H1 (cell line): ENCODE measurements at regions not wholly inside any gene's neighbourhood (a gene's known extent, or its start where the extent isn't known, plus 50 kb on each side); places are given as distances from the start of the nearest gene placed in this dataset.

Experiments used
- CTCF ChIA-PET: fragments of 300-600 bp; sonication (Branson Sonifier 250); formaldehyde crosslinking; loops from one replicate; lab custom pipeline; 2021; ENCODE audit not compliant: partially characterized antibody; lab: Charles Lee
- POLR2A ChIA-PET: fragments of 300-600 bp; sonication (Branson Sonifier 250); formaldehyde crosslinking; loops from one replicate; lab custom pipeline; 2021; ENCODE audit warnings: inconsistent platforms; ENCODE audit not compliant: partially characterized antibody; lab: Charles Lee
- DNase-seq, 2 experiments: peaks; one replicate each; pipeline versions ENCODE4 v3.0.0 to v3.0.0-alpha.2; 2010 to 2022; ENCODE audit warnings: low spot score in 2 of 2, low read depth in 1 of 2, mixed read lengths in 1 of 2
- FAIRE-seq: peaks from 2 replicates; lab custom pipeline; 2011; peaks lifted over from hg19 to GRCh38; lab: Jason Lieb, UNC
- H2AFZ ChIP-seq: 2 replicates; pipeline ENCODE4 v1.8.1; 2012; ENCODE audit warnings: low read length, inconsistent platforms
- H2AK5ac ChIP-seq: 2 replicates; pipeline ENCODE4 v1.6.1; 2013; ENCODE audit warnings: low read depth, low read length
- H2BK120ac ChIP-seq: replicated peaks from 2 replicates; pipeline ENCODE3; 2013; ENCODE audit warnings: low read depth, low read length, inconsistent platforms
- H2BK12ac ChIP-seq: 2 replicates; pipeline ENCODE4 v1.6.1; 2013; ENCODE audit warnings: low read depth, low read length
- H2BK15ac ChIP-seq: 2 replicates; pipeline ENCODE4 v1.6.1; 2013; ENCODE audit warnings: low read length
- H2BK20ac ChIP-seq: 2 replicates; pipeline ENCODE4 v1.6.1; 2013; ENCODE audit warnings: low read length
- H2BK5ac ChIP-seq: 2 replicates; pipeline ENCODE4 v1.6.1; 2013; ENCODE audit warnings: low read depth, low read length
- H3K14ac ChIP-seq: 2 replicates; pipeline ENCODE4 v1.6.1; 2013; ENCODE audit warnings: inconsistent platforms; ENCODE audit not compliant: insufficient read length
- H3K18ac ChIP-seq: 2 replicates; pipeline ENCODE4 v1.6.1; 2013; ENCODE audit warnings: low read length; ENCODE audit errors: extremely low read depth
- H3K23ac ChIP-seq: 2 replicates; pipeline ENCODE4 v1.6.1; 2013; ENCODE audit warnings: inconsistent platforms; ENCODE audit not compliant: insufficient read length
- H3K23me2 ChIP-seq: 2 replicates; pipeline ENCODE4 v1.6.1; 2013; ENCODE audit warnings: low read depth, low read length
- H3K27ac ChIP-seq: 2 replicates; pipeline ENCODE4 v1.6.1; 2011; ENCODE audit warnings: low read depth, low read length, inconsistent platforms
- H3K27me3 ChIP-seq, 4 experiments: replicated peaks in 1 of 4; 1 replicate in 1 of 4; 2 replicates in 3 of 4; pipeline versions ENCODE4 v1.6.1 to v1.8.1; 2011 to 2013; ENCODE audit warnings: low read length in 3 of 4, mild to moderate bottlenecking in 3 of 4, inconsistent platforms in 2 of 4, mixed read lengths in 2 of 4, moderate library complexity in 1 of 4; ENCODE audit not compliant: control insufficient read depth in 3 of 4, insufficient read depth in 3 of 4; ENCODE audit errors: extremely low read depth in 1 of 4
- H3K36me3 ChIP-seq, 4 experiments: 2 replicates each; pipeline versions ENCODE4 v1.6.1 to v1.8.1; 2011 to 2013; ENCODE audit warnings: mild to moderate bottlenecking in 4 of 4, low read length in 3 of 4, moderate library complexity in 2 of 4, control low read depth in 1 of 4, inconsistent platforms in 1 of 4; ENCODE audit not compliant: insufficient read depth in 4 of 4, control insufficient read depth in 2 of 4
- H3K4ac ChIP-seq: replicated peaks from 2 replicates; pipeline ENCODE3; 2013; ENCODE audit warnings: low read length, low read depth, mixed read lengths, inconsistent platforms; ENCODE audit not compliant: insufficient read length
- H3K4me1 ChIP-seq, 4 experiments: replicated peaks in 1 of 4; 1 replicate in 1 of 4; 2 replicates in 3 of 4; pipeline versions ENCODE4 v1.6.1 to v1.8.1; 2011 to 2013; ENCODE audit warnings: low read length in 3 of 4, inconsistent platforms in 2 of 4, mixed read lengths in 1 of 4; ENCODE audit not compliant: insufficient read depth in 4 of 4, control insufficient read depth in 3 of 4
- H3K4me2 ChIP-seq, 2 experiments: 2 replicates each; pipeline versions ENCODE4 v1.6.1 to v1.8.1; 2011 to 2013; ENCODE audit warnings: low read depth in 2 of 2, low read length in 2 of 2, control low read depth in 1 of 2, inconsistent platforms in 1 of 2, mild to moderate bottlenecking in 1 of 2; ENCODE audit not compliant: insufficient read depth in 1 of 2
- H3K4me3 ChIP-seq, 4 experiments: fragments of 200-600, 300-600 bp in 1 of 4; sonication (generic), shearing (Covaris generic), sonication (Bioruptor Twin) in 1 of 4; 2 replicates each; pipeline versions ENCODE4 v1.5.1 to v1.8.1; 2011 to 2016; ENCODE audit warnings: low read length in 4 of 4, low read depth in 3 of 4, control low read depth in 2 of 4, inconsistent platforms in 2 of 4, mild to moderate bottlenecking in 2 of 4, mixed read lengths in 1 of 4, moderate library complexity in 1 of 4; ENCODE audit not compliant: insufficient read depth in 2 of 4; ENCODE audit errors: extremely low read depth in 1 of 4
- H3K56ac ChIP-seq: replicated peaks from 2 replicates; pipeline ENCODE3; 2013; ENCODE audit warnings: low read depth, mild to moderate bottlenecking, mixed read lengths, low read length, inconsistent platforms; ENCODE audit not compliant: insufficient read length
- H3K79me1 ChIP-seq: 2 replicates; pipeline ENCODE4 v1.6.1; 2013; ENCODE audit warnings: low read depth, low read length, control low read depth
- H3K79me2 ChIP-seq, 2 experiments: 2 replicates each; pipeline versions ENCODE4 v1.6.1 to v1.8.1; 2012 to 2013; ENCODE audit warnings: low read length in 2 of 2, mild to moderate bottlenecking in 2 of 2, inconsistent platforms in 1 of 2; ENCODE audit not compliant: insufficient read depth in 2 of 2, control insufficient read depth in 1 of 2
- H3K9ac ChIP-seq, 4 experiments: replicated peaks in 1 of 4; 1 replicate in 1 of 4; 2 replicates in 3 of 4; pipeline versions ENCODE4 v1.6.1 to v1.8.1; 2011 to 2013; ENCODE audit warnings: low read depth in 3 of 4, low read length in 3 of 4, control low read depth in 2 of 4, mild to moderate bottlenecking in 2 of 4, moderate library complexity in 2 of 4, inconsistent platforms in 1 of 4; ENCODE audit errors: extremely low read depth in 1 of 4
- H3K9me3 ChIP-seq, 2 experiments: 2 replicates each; pipeline versions ENCODE4 v1.6.1 to v1.8.1; 2012 to 2013; ENCODE audit warnings: mild to moderate bottlenecking in 2 of 2, moderate library complexity in 2 of 2, control low read depth in 1 of 2, inconsistent platforms in 1 of 2, low read depth in 1 of 2, low read length in 1 of 2, mixed read lengths in 1 of 2; ENCODE audit not compliant: insufficient read depth in 2 of 2
- H4K20me1 ChIP-seq, 2 experiments: replicated peaks in 1 of 2; 2 replicates each; pipeline versions ENCODE3 to v1.8.1; 2011 to 2013; ENCODE audit warnings: inconsistent platforms in 2 of 2, low read length in 2 of 2, mild to moderate bottlenecking in 1 of 2; ENCODE audit not compliant: insufficient read depth in 2 of 2, control insufficient read depth in 1 of 2
- H4K5ac ChIP-seq: 2 replicates; pipeline ENCODE4 v1.6.1; 2013; ENCODE audit warnings: low read length, low read depth, mixed read lengths, inconsistent platforms; ENCODE audit not compliant: insufficient read length
- H4K8ac ChIP-seq: 2 replicates; pipeline ENCODE4 v1.8.0; 2013; ENCODE audit warnings: mild to moderate bottlenecking, moderate library complexity, low read length, inconsistent platforms; ENCODE audit not compliant: insufficient read depth; ENCODE audit errors: extremely low read depth
- H4K91ac ChIP-seq: replicated peaks from 2 replicates; pipeline ENCODE3; 2013; ENCODE audit warnings: low read length, mixed read lengths, inconsistent platforms; ENCODE audit not compliant: insufficient read length
- CBX5 ChIP-seq: fragments of 300-800, 300-1000 bp; sonication (generic); IDR thresholded peaks from 2 replicates; pipeline ENCODE4 v1.7.1; 2016; ENCODE audit warnings: antibody characterized with exemption, low read length, low read depth
- E2F6 ChIP-seq: IDR thresholded peaks from 2 replicates; pipeline ENCODE4 v1.6.1; 2012; ENCODE audit warnings: inconsistent platforms
- GTF2F1 ChIP-seq: IDR thresholded peaks from 2 replicates; pipeline ENCODE4 v1.6.1; 2012; ENCODE audit warnings: low read depth, low read length, improper control_type of control experiment, borderline replicate concordance
- HDAC6 ChIP-seq: IDR thresholded peaks from one replicate; pipeline ENCODE4 v1.7.1; 2012; ENCODE audit warnings: low read depth, mild to moderate bottlenecking, inconsistent platforms, low read length, moderate library complexity
- JUN ChIP-seq: IDR thresholded peaks from 2 replicates; pipeline ENCODE4 v1.6.1; 2011; ENCODE audit warnings: low read depth, mild to moderate bottlenecking, improper control_type of control experiment, low read length
- KDM1A ChIP-seq: fragments of 200-600, 300-600 bp; sonication (generic); IDR thresholded peaks from 2 replicates; pipeline ENCODE4 v1.7.1; 2016; ENCODE audit warnings: mild to moderate bottlenecking, low read length, borderline replicate concordance
- MAX ChIP-seq: IDR thresholded peaks from 2 replicates; pipeline ENCODE4 v1.6.1; 2012; ENCODE audit warnings: inconsistent platforms
- NRF1 ChIP-seq: IDR thresholded peaks from 2 replicates; pipeline ENCODE4 v1.6.1; 2011; ENCODE audit warnings: mild to moderate bottlenecking, low read depth, low read length, improper control_type of control experiment
- POLR2A ChIP-seq, 2 experiments: IDR thresholded peaks; 1 replicate in 1 of 2; 2 replicates in 1 of 2; pipeline ENCODE4 v1.6.1; 2011; ENCODE audit warnings: low read depth in 2 of 2, low read length in 2 of 2, mild to moderate bottlenecking in 2 of 2; ENCODE audit errors: control extremely low read depth in 1 of 2
- POLR2AphosphoS5 ChIP-seq: IDR thresholded peaks from 2 replicates; pipeline ENCODE4 v1.6.1; 2011; ENCODE audit warnings: low read depth, low read length
- POU5F1 ChIP-seq: IDR thresholded peaks from 2 replicates; pipeline ENCODE4 v1.6.1; 2011; ENCODE audit warnings: low read depth, mild to moderate bottlenecking, low read length, moderate library complexity
- RBBP5 ChIP-seq: IDR thresholded peaks from 2 replicates; pipeline ENCODE4 v1.7.1; 2012; ENCODE audit warnings: low read depth, mild to moderate bottlenecking, inconsistent platforms, low read length, moderate library complexity, borderline replicate concordance
- SAP30 ChIP-seq: fragments of 300-600 bp; sonication (generic); IDR thresholded peaks from 2 replicates; pipeline ENCODE4 v1.7.1; 2012; ENCODE audit warnings: low read length, moderate library complexity, mild to moderate bottlenecking, inconsistent platforms; ENCODE audit not compliant: insufficient read depth, insufficient replicate concordance
- SIN3A ChIP-seq, 2 experiments: IDR thresholded peaks in 1 of 2; conservative IDR thresholded peaks in 1 of 2; 2 replicates each; pipeline ENCODE4 v1.6.1; 2011 to 2012; ENCODE audit warnings: low read length in 2 of 2, improper control_type of control experiment in 1 of 2, low read depth in 1 of 2, mild to moderate bottlenecking in 1 of 2
- WGBS, 2 experiments: shearing (Covaris generic) in 1 of 2; methylation state at CpG; one replicate each; pipeline versions ENCODE4 v1.1.6 to v1.1.7; 2013 to 2015; ENCODE audit warnings: low lambda C conversion rate in 2 of 2, mixed read lengths in 2 of 2, inconsistent platforms in 1 of 2, low coverage in 1 of 2, missing lambda C conversion rate in 1 of 2; ENCODE audit not compliant: insufficient replicate concordance in 2 of 2, insufficient coverage in 1 of 2, insufficient read length in 1 of 2; ENCODE audit errors: extremely low coverage in 1 of 2, missing lambda C conversion rate in 1 of 2; 5-methylcytosine and 5-hydroxymethylcytosine counted together

- no peaks in the 10 kb centered on the region for H4K20me1 ChIP-seq
- H4K5ac ChIP-seq: no peak overlapping the region
- TF ChIP-seq GTF2F1 (no peak), POU5F1 (no peak), KDM1A (no peak), SIN3A (conservative IDR thresholded peaks at IDR 0.05 in 1 of 2, IDR thresholded peaks at IDR 0.05 in 1 of 2; ENCODE audit: low read depth in 1 of 2, low read length in 2 of 2) (no peak), E2F6 (no peak), RBBP5 (no peak), SAP30 (no peak), NRF1 (no peak), MAX (no peak), POLR2AphosphoS5 (no peak), CBX5 (no peak), HDAC6 (no peak), POLR2A (IDR thresholded peaks at IDR 0.05; ENCODE audit: control extremely low read depth in 1 of 2, low read depth in 2 of 2, low read length in 2 of 2) (no peak), JUN (no peak)
- no peak overlapping the region for H2AFZ ChIP-seq
- H2BK15ac ChIP-seq: no peak overlapping the region
- no peak overlapping the region for H3K23ac ChIP-seq
- no peak overlapping the region for H3K18ac ChIP-seq
- 97% methylated on average over 2 of the region's 2 CpGs; no CpG with 5 or more reads in 1 of the 2 experiments for WGBS, 2 experiments
- H3K4me3 ChIP-seq: no peak overlapping the region
- H3K23me2 ChIP-seq: no peaks in the 10 kb centered on the region; the same call in 1 of the 2 replicates
- H3K56ac ChIP-seq: no peak overlapping the region
- no peak overlapping the region for H4K8ac ChIP-seq
- no peak overlapping the region for H2BK5ac ChIP-seq
- FAIRE-seq (no peak), DNase-seq (no peak)
- no peak overlapping the region for H4K91ac ChIP-seq
- H3K14ac ChIP-seq: no peak overlapping the region
- no peak overlapping the region for H3K4ac ChIP-seq
- H3K27me3 ChIP-seq: no peaks in the 10 kb centered on the region
- ChIA-PET POLR2A (no interaction called here), CTCF (interaction anchor here (1.0 kb wide), 1 partner anchor 15 kb away, joined by 4 read pairs; no protein-coding TSS in a partner anchor)
- H3K9ac ChIP-seq: no peak overlapping the region
- H2BK120ac ChIP-seq: no peak overlapping the region
- H3K9me3 ChIP-seq: no peaks in the 10 kb centered on the region
- H3K27ac ChIP-seq: no peak overlapping the region
- H2AK5ac ChIP-seq: no peak overlapping the region
- no peaks in the 10 kb centered on the region for H3K36me3 ChIP-seq
- H3K4me1 ChIP-seq: no peaks in the 10 kb centered on the region
- no peak overlapping the region for H3K4me2 ChIP-seq
- no peaks in the 10 kb centered on the region for H3K79me2 ChIP-seq
- H2BK20ac ChIP-seq: no peak overlapping the region
- no peaks in the 10 kb centered on the region for H3K79me1 ChIP-seq
- no peak overlapping the region for H2BK12ac ChIP-seq
Measured at GRCh38 chr6:128632131-128632530, 111.7 kb upstream of the PTPRK start.
